IPS-15b (cell line): ENCODE measurements at regions not wholly inside any gene's neighbourhood (a gene's known extent, or its start where the extent isn't known, plus 50 kb on each side); places are given as distances from the start of the nearest gene placed in this dataset.

Source experiments
- H3K27me3 ChIP-seq: one replicate; pipeline ENCODE4 v1.6.1; 2013; ENCODE audit warnings: low read length; ENCODE audit not compliant: control insufficient read depth, insufficient read depth
- H3K36me3 ChIP-seq: one replicate; pipeline ENCODE4 v1.6.1; 2013; ENCODE audit warnings: low read length; ENCODE audit not compliant: control insufficient read depth, insufficient read depth
- H3K4me1 ChIP-seq: one replicate; pipeline ENCODE4 v1.6.1; 2013; ENCODE audit warnings: mild to moderate bottlenecking, low read length; ENCODE audit not compliant: control insufficient read depth, insufficient read depth
- H3K4me3 ChIP-seq: one replicate; pipeline ENCODE4 v1.5.1; 2013; ENCODE audit warnings: low read depth, low read length
- H3K9ac ChIP-seq: one replicate; pipeline ENCODE4 v1.6.1; 2013; ENCODE audit warnings: low read depth, mild to moderate bottlenecking, low read length
- H3K9me3 ChIP-seq: one replicate; pipeline ENCODE4 v1.6.1; 2013; ENCODE audit warnings: mild to moderate bottlenecking, low read length; ENCODE audit not compliant: control insufficient read depth, insufficient read depth

- H3K9ac ChIP-seq, result no peak overlapping the region
- H3K9me3 ChIP-seq, result no peaks in the 10 kb centered on the region
- no peaks in the 10 kb centered on the region for H3K36me3 ChIP-seq
- H3K27me3 ChIP-seq, result no peaks in the 10 kb centered on the region
- no peaks in the 10 kb centered on the region for H3K4me1 ChIP-seq
- H3K4me3 ChIP-seq, result no peak overlapping the region
Observed at GRCh38 chr5:152303841-152304240, 101.2 kb downstream of the NMUR2 start.

- H3K36me3 ChIP-seq, result no peaks in the 10 kb centered on the region
- no peaks in the 10 kb centered on the region for H3K4me1 ChIP-seq
- no peak overlapping the region for H3K9ac ChIP-seq
- no peaks in the 10 kb centered on the region for H3K27me3 ChIP-seq
- no peak overlapping the region for H3K4me3 ChIP-seq
- no peaks in the 10 kb centered on the region for H3K9me3 ChIP-seq
Observed at GRCh38 chr5:152297866-152298265, 107.2 kb downstream of the NMUR2 start.

GRCh38 chr5:152293189-152293588 lies 111.9 kb downstream of the NMUR2 start:
- H3K4me1 ChIP-seq, result no peaks in the 10 kb centered on the region
- H3K36me3 ChIP-seq, result no peaks in the 10 kb centered on the region
- H3K9me3 ChIP-seq, result no peaks in the 10 kb centered on the region
- no peak overlapping the region for H3K4me3 ChIP-seq
- H3K9ac ChIP-seq, result no peak overlapping the region
- H3K27me3 ChIP-seq, result no peaks in the 10 kb centered on the region

- Histone ChIP-seq H3K36me3 (no peaks in the 10 kb centered on the region), H3K4me3 (no peak overlapping the region), H3K4me1 (no peaks in the 10 kb centered on the region), H3K9ac (no peak overlapping the region), H3K27me3 (no peaks in the 10 kb centered on the region), H3K9me3 (no peaks in the 10 kb centered on the region)
Observed at GRCh38 chr5:152290181-152290580, 114.9 kb downstream of the NMUR2 start.

- Histone ChIP-seq H3K27me3 (no peaks in the 10 kb centered on the region), H3K36me3 (no peaks in the 10 kb centered on the region), H3K4me3 (no peak overlapping the region), H3K4me1 (no peaks in the 10 kb centered on the region), H3K9me3 (no peaks in the 10 kb centered on the region), H3K9ac (no peak overlapping the region)
Observed at GRCh38 chr5:152288917-152289595, 116.0 kb downstream of the NMUR2 start.

GRCh38 chr5:152288499-152288898 lies 116.6 kb downstream of the NMUR2 start:
- Histone ChIP-seq H3K4me1 (no peaks in the 10 kb centered on the region), H3K36me3 (no peaks in the 10 kb centered on the region), H3K4me3 (no peak overlapping the region), H3K9ac (no peak overlapping the region), H3K27me3 (no peaks in the 10 kb centered on the region), H3K9me3 (no peaks in the 10 kb centered on the region)

GRCh38 chr5:152285764-152286163 lies 119.3 kb downstream of the NMUR2 start:
- Histone ChIP-seq H3K9ac (no peak overlapping the region), H3K27me3 (no peaks in the 10 kb centered on the region), H3K9me3 (no peaks in the 10 kb centered on the region), H3K4me1 (no peaks in the 10 kb centered on the region), H3K4me3 (no peak overlapping the region), H3K36me3 (no peaks in the 10 kb centered on the region)

GRCh38 chr5:152282331-152282730 lies 122.7 kb downstream of the NMUR2 start:
- no peaks in the 10 kb centered on the region for H3K9me3 ChIP-seq
- no peak overlapping the region for H3K9ac ChIP-seq
- no peak overlapping the region for H3K4me3 ChIP-seq

GRCh38 chr5:152277936-152278335 lies 127.1 kb downstream of the NMUR2 start:
- Histone ChIP-seq H3K9ac (no peak overlapping the region), H3K36me3 (no peaks in the 10 kb centered on the region), H3K4me1 (no peaks in the 10 kb centered on the region), H3K4me3 (no peak overlapping the region), H3K9me3 (no peaks in the 10 kb centered on the region), H3K27me3 (no peaks in the 10 kb centered on the region)

More at GRCh38 chr5:152282331-152282730, 122.7 kb downstream of the NMUR2 start:
- H3K27me3 ChIP-seq, result no peaks in the 10 kb centered on the region
- H3K36me3 ChIP-seq, result no peaks in the 10 kb centered on the region
- H3K4me1 ChIP-seq, result no peaks in the 10 kb centered on the region

- Histone ChIP-seq H3K9ac (no peak overlapping the region), H3K27me3 (no peaks in the 10 kb centered on the region), H3K9me3 (no peaks in the 10 kb centered on the region), H3K4me1 (no peaks in the 10 kb centered on the region), H3K4me3 (no peak overlapping the region), H3K36me3 (no peaks in the 10 kb centered on the region)
Observed at GRCh38 chr5:152274224-152274623, 130.9 kb downstream of the NMUR2 start.

GRCh38 chr5:152271420-152271819 lies 133.7 kb downstream of the NMUR2 start:
- Histone ChIP-seq H3K4me1 (no peaks in the 10 kb centered on the region), H3K36me3 (no peaks in the 10 kb centered on the region), H3K9me3 (no peaks in the 10 kb centered on the region), H3K4me3 (no peak overlapping the region), H3K27me3 (no peaks in the 10 kb centered on the region), H3K9ac (no peak overlapping the region)

- Histone ChIP-seq H3K4me1 (no peaks in the 10 kb centered on the region), H3K4me3 (no peak overlapping the region), H3K9ac (no peak overlapping the region), H3K27me3 (peaks cover under 1% of the 10 kb centered on the region), H3K9me3 (no peaks in the 10 kb centered on the region), H3K36me3 (no peaks in the 10 kb centered on the region)
Observed at GRCh38 chr5:152270096-152270495, 135.0 kb downstream of the NMUR2 start.
